Muscle layer of colon (tissue), 2 donors: ENCODE measurements at regions not wholly inside any gene's neighbourhood (a gene's known extent, or its start where the extent isn't known, plus 50 kb on each side); places are given as distances from the start of the nearest gene placed in this dataset.
"Not testable (repeated sequence)": the region's sequence is repeated elsewhere in the genome, so short reads cannot be mapped to it uniquely, and the experiment has no call there.

Experiments
- H3K27ac ChIP-seq: one replicate; pipeline ENCODE4 v1.7.0; 2013; ENCODE audit warnings: low read depth, mild to moderate bottlenecking, low read length, moderate library complexity
- H3K27me3 ChIP-seq, 2 donors: one replicate each; pipeline ENCODE4 v1.7.0; 2013; ENCODE audit warnings: low read length in 2 of 2, mild to moderate bottlenecking in 2 of 2; ENCODE audit not compliant: insufficient read depth in 2 of 2, control insufficient read depth in 1 of 2
- H3K36me3 ChIP-seq: one replicate; pipeline ENCODE4 v1.7.0; 2013; ENCODE audit warnings: mild to moderate bottlenecking, low read length; ENCODE audit not compliant: insufficient read depth
- H3K4me1 ChIP-seq: one replicate; pipeline ENCODE4 v1.7.0; 2013; ENCODE audit warnings: mild to moderate bottlenecking, low read length; ENCODE audit not compliant: insufficient read depth
- H3K4me3 ChIP-seq, 2 donors: one replicate each; pipeline ENCODE4 v1.7.0; 2013; ENCODE audit warnings: low read length in 2 of 2, low read depth in 1 of 2, mild to moderate bottlenecking in 1 of 2, moderate library complexity in 1 of 2
- H3K9ac ChIP-seq: one replicate; pipeline ENCODE4 v1.7.0; 2013; ENCODE audit warnings: low read length
- H3K9me3 ChIP-seq: one replicate; pipeline ENCODE4 v1.7.0; 2013; ENCODE audit warnings: mild to moderate bottlenecking, low read length
- donor health status: abdominal sarcoma.
- donor health status: Adenocarcinoma of cecum.

GRCh38 chr17:64765191-64765889, 103.2 kb upstream of the SMURF2 start:
- Histone ChIP-seq H3K4me3 (no peak overlapping the region), H3K4me1 (no peaks in the 10 kb centered on the region), H3K9me3 (no peaks in the 10 kb centered on the region), H3K9ac (no peak overlapping the region), H3K27me3 (no peaks in the 10 kb centered on the region), H3K36me3 (no peaks in the 10 kb centered on the region), H3K27ac (no peak overlapping the region)

GRCh38 chr17:64750891-64751677, 89.0 kb upstream of the SMURF2 start:
- H3K36me3 ChIP-seq, result peaks cover 4% of the 10 kb centered on the region

GRCh38 chr17:64750478-64750877, 88.4 kb upstream of the SMURF2 start:
- H3K9ac ChIP-seq, result no peak overlapping the region
- no peaks in the 10 kb centered on the region for H3K36me3 ChIP-seq
- no peaks in the 10 kb centered on the region for H3K4me1 ChIP-seq
- no peak overlapping the region for H3K4me3 ChIP-seq
- no peaks in the 10 kb centered on the region for H3K9me3 ChIP-seq
- H3K27me3 ChIP-seq, result no peaks in the 10 kb centered on the region
- H3K27ac ChIP-seq, result no peak overlapping the region

More at GRCh38 chr17:64750891-64751677, 89.0 kb upstream of the SMURF2 start:
- Histone ChIP-seq H3K9ac (no peak overlapping the region), H3K27ac (no peak overlapping the region), H3K4me3 (no peak overlapping the region), H3K27me3 (no peaks in the 10 kb centered on the region), H3K9me3 (no peaks in the 10 kb centered on the region), H3K4me1 (no peaks in the 10 kb centered on the region)

GRCh38 chr17:64749306-64749705, 87.2 kb upstream of the SMURF2 start:
- Histone ChIP-seq H3K9me3 (no peaks in the 10 kb centered on the region), H3K27ac (no peak overlapping the region), H3K9ac (no peak overlapping the region), H3K4me3 (no peak overlapping the region), H3K36me3 (no peaks in the 10 kb centered on the region), H3K4me1 (no peaks in the 10 kb centered on the region), H3K27me3 (no peaks in the 10 kb centered on the region)

DNA sequence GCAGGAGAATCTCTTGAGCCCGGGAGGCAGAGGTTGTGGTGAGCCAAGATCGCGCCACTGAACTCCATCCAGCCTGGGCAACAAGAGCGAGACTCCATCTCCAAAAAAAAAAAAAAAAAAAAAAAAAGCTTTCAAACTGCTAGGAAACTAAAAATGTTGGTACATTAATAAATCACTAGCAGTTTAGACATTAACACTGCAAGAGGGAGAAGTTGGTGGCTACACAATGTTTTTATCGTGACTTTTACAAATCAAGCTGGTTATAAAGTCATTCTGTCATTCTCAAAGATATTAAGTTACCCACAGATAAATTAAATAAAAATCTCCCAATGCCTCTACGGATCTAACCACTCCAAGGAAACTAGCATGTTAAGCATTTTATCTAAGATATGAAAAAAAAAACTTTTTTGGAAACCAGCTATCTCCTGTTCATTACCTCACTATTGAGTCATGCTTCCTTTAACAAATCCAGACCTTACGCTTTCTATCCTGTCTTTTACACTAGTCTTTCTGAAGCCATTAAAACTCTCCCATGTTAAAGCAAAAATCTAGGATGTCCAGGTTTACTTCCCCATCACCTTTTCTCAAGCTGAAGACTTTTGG, 85.9 kb upstream of the SMURF2 start:
- H3K36me3 ChIP-seq, result no peaks in the 10 kb centered on the region
- no peak overlapping the region for H3K9ac ChIP-seq
- H3K4me1 ChIP-seq, result no peaks in the 10 kb centered on the region
- no peak overlapping the region for H3K4me3 ChIP-seq
- H3K9me3 ChIP-seq, result no peaks in the 10 kb centered on the region
- no peaks in the 10 kb centered on the region for H3K27me3 ChIP-seq
- no peak overlapping the region for H3K27ac ChIP-seq

DNA sequence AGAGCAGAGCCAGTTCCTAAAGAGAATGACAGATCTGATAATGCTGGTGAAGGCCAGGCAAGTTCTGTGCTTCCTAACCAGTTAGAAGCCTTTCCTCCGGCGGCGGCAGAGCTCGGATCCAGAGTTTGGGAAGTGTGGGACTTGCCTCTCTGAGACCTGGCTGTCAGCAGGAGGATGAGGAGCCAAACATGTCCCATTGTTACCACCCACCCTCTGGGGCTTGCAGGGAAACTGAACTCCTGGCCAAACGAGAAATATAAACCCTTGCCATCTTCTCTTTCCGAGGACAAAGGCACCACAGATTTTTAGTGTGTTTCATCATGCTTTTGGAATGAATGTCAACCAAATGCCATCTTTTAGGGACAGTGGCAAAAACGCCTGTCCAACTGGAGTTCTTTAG, 80.2 kb upstream of the SMURF2 start:
- Histone ChIP-seq H3K4me1 (peaks cover 14% of the 10 kb centered on the region), H3K9me3 (no peaks in the 10 kb centered on the region), H3K4me3 (no peak overlapping the region), H3K36me3 (no peaks in the 10 kb centered on the region), H3K27me3 (no peaks in the 10 kb centered on the region), H3K9ac (no peak overlapping the region), H3K27ac (no peak overlapping the region)

- peaks cover 14% of the 10 kb centered on the region for H3K4me1 ChIP-seq
- H3K4me3 ChIP-seq, H3K9ac ChIP-seq, H3K9me3 ChIP-seq, H3K27me3 ChIP-seq, H3K36me3 ChIP-seq, H3K27ac ChIP-seq: not testable (repeated sequence)
Observed at GRCh38 chr17:64741916-64742315, 79.8 kb upstream of the SMURF2 start.

- Histone ChIP-seq H3K36me3 (no peaks in the 10 kb centered on the region), H3K27ac (no peak overlapping the region), H3K27me3 (no peaks in the 10 kb centered on the region), H3K9me3 (no peaks in the 10 kb centered on the region), H3K4me3 (no peak overlapping the region), H3K9ac (no peak overlapping the region), H3K4me1 (peaks cover 14% of the 10 kb centered on the region)
Observed at GRCh38 chr17:64741038-64741641, 79.0 kb upstream of the SMURF2 start.

DNA sequence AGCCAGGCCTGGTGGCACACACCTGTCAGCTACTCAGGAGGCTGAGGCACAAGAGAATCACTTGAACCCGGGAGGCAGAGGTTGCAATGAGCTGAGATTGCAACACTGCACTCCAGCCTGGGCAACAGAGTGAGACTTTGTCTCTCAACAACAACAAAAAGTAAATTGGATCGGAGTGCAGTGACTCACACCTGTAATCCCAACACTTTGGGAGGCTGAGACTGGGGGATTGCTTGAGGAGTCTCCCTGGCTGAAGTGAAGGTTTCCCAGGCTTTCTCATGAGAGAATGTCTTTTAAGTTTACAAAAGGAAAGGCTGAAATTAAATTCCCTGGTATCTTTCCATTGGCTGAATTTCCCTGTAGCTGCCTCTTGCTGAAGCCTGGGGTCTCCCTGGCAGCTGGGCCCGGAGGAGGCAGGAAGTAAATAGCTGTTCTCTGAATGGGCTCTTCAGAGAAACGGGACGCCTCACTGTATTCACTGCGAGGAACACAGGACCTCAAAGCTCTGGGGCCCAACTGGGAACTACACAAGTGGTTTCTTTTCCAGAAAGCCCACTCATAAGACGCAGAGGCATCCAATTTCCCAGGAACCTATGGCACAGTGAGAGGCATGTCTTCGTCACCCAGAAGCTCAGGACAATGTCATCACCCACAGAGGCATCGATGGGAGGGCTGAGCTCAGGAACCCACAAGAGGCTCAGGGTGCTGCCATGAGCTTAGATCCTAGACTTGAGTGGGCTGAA, 77.4 kb upstream of the SMURF2 start:
- Histone ChIP-seq H3K4me1 (peaks cover 14% of the 10 kb centered on the region), H3K9me3 (no peaks in the 10 kb centered on the region), H3K9ac (no peak overlapping the region), H3K36me3 (no peaks in the 10 kb centered on the region), H3K4me3 (no peak overlapping the region), H3K27me3 (no peaks in the 10 kb centered on the region), H3K27ac (no peak overlapping the region)

GRCh38 chr17:64736804-64737492, 74.8 kb upstream of the SMURF2 start:
- Histone ChIP-seq H3K27ac (no peak overlapping the region), H3K4me1 (peaks cover 14% of the 10 kb centered on the region), H3K27me3 (no peaks in the 10 kb centered on the region), H3K4me3 (no peak overlapping the region), H3K36me3 (no peaks in the 10 kb centered on the region), H3K9me3 (no peaks in the 10 kb centered on the region), H3K9ac (no peak overlapping the region)
